Adipose tissue (tissue), 3 donors: ENCODE measurements at regions not wholly inside any gene's neighbourhood (a gene's known extent, or its start where the extent isn't known, plus 50 kb on each side); places are given as distances from the start of the nearest gene placed in this dataset.

ENCODE experiments used
- H3K27ac ChIP-seq: one replicate; pipeline ENCODE4 v1.5.1; 2013; ENCODE audit warnings: low read depth, low read length
- WGBS, 3 donors: extraction: QIAGEN DNeasy Blood & Tissue Kit; methylation state at CpG; one replicate each; pipeline ENCODE4 v1.1.7; 2013; 5-methylcytosine and 5-hydroxymethylcytosine counted together
- donor health status: healthy with polysubstance abuse.
- donor health status: Bipolar disorder and iron deficiency.
- donor health status: healthy.

DNA sequence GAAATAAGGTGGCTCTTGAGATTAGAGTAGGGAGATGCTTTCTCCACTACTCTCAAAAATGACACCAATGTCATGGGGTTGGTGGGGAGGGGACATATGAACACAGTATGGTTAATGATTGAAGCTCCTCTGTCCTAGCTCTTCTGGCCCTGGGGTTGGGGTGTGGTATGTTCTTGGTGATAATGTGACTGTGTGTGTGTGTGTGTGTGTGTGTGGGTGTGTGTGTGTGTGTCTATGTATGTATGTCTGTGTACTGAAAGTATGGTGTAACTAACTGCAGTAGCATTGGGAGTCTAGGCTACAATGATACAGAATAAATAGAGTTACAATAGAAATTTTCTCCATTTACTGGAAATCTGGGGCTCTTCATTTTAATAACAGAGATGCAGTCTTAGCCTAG, 121.0 kb upstream of the CD180 start:
- H3K27ac ChIP-seq, result no peak overlapping the region

DNA sequence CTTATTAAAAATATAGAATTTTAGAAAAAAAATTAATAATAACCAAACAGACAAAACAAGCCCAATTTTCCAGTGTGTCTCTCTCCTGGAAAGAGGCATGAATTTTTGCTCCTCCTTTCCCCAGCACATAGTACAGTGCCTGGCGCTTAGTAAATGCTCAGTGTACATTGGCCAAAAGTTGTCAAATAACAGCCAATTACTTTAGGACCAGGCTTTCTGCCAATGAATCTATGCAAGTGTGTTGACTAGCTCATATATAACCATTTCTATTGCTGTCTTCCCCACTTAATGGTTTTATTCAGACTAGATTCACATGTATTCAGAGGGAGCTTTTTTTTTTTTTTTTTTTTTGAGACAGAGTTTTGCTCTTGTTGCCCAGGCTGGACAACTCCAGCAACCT, 120.1 kb upstream of the CD180 start:
- 92 to 100% (median 96%) methylated on average over 1 of the region's 1 CpG for WGBS, 3 donors
- H3K27ac ChIP-seq, result no peak overlapping the region

DNA sequence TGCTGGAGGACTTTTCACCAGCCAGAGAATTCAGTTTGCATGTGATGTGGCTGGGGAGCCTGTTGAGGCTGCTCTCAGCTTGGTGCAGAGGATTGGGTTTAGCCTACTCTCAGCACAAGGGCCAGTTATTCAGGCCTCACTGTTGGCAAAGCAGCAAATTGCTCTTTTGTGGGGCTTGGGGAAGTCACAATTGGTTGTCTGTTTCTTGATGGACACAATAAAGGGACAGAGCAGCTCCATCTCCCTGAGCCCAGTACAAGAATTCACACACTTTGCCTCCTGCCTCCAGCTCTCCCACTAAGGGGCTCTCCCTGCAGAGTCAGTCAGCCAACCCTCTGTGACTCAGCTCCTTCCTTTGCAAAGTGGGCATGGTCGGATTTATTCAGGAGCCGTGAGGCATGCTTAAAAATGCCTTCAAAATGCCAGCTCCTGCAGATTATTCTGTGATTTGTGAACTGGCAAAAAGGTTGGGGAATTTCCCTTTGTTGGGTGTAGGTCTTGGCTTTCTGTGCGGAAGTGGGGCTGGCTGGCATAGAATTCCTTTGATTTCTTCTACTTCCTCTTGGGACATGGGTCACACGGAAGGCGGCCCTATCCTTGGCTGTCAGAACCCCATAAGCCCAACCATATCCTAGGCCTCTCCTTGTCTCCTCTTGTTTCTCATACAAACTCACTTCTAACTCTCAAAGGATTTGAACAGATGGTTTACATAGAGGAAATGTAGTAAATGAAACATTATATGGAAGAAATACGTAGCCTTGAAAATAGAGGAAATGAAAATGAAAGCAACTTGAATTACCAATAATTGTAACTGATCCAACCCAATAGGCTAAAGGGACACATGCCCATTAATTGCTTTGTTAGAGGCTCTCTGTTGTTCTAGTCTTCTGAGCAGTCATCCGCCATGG, 118.7 kb upstream of the CD180 start:
- 52 to 77% (median 56%) methylated on average over 7 of the region's 7 CpGs for WGBS, 3 donors
- no peak overlapping the region for H3K27ac ChIP-seq

DNA sequence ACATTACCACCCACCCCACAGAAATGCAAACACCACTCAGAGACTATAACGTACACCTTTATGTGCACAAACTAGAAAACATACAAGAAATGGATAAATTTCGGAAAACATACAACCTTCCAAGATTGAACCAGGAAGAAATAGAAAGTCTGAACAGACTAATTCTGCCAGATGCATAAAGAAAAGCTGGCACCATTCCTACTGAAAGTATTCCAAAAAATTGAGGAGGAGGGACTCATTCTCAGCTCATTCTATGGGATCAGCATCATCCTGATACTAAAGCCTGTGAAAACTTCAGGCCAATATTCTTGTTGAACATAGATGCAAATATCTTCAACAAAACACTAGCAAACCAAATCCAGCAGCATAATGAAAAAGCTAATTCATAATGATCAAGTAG, 115.1 kb upstream of the CD180 start:
- no peak overlapping the region for H3K27ac ChIP-seq
- 84 to 97% (median 95%) methylated on average over 2 of the region's 2 CpGs for WGBS, 3 donors

DNA sequence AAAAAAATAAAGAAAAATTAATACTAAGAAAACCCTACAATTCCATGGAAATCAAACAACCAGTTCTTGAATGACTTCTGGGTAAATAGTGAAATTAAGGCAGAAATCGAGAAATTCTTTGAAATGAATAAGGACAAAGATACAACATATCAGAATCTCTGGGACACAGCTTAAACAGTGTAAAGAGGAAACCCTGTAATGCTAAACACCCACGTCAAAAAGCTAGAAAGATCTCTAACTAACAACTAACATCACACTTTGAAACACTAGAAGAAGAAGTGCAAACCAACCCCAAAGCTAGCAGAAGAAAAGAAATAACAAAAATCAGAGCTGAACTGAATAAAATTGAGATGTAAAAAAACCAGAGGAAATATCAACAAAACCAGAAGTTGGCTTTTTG, 114.6 kb upstream of the CD180 start:
- 79 to 82% (median 81%) methylated on average over 2 of the region's 2 CpGs for WGBS, 3 donors
- H3K27ac ChIP-seq, result no peak overlapping the region

DNA sequence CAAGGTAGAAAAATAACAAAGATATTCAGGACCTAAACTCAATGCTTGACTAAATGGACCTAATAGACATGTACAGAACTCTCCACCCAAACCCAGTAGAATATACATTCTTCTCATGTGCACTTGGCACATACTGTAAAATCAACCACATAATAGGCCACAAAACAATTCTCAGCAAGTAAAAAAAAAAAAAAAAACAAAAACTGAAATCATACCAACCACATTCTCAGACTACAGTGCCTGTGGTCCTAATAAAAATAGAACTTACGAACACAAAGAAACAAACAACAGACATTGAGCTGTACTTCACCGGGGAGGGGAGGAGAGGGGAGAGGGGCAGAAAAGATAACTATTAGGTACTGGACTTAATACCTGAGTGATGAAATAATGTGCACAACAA, 114.1 kb upstream of the CD180 start:
- 75 to 89% (median 76%) methylated on average over 2 of the region's 2 CpGs for WGBS, 3 donors

DNA sequence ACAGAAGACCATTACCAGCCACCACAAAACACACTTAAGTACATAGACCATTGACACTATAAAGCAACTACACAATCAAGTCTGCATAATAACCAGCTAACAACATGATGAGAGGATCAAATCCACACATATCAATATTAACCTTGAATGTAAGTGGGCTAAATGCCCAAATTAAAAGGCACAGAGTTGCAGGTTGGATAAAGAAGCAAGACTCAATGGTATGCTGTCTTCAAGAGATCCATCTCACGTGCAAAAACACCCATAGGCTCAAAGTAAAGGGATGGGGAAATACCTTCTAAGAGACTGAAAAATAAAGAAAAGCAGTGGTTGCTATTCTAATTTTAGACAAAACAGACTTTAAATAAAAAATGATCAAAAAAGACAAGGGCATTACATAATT, 113.6 kb upstream of the CD180 start:
- 90 to 96% (median 94%) methylated on average over 1 of the region's 1 CpG for WGBS, 3 donors
- H3K27ac ChIP-seq, result no peak overlapping the region

More for the DNA sequence above, 114.1 kb upstream of the CD180 start:
- no peak overlapping the region for H3K27ac ChIP-seq

DNA sequence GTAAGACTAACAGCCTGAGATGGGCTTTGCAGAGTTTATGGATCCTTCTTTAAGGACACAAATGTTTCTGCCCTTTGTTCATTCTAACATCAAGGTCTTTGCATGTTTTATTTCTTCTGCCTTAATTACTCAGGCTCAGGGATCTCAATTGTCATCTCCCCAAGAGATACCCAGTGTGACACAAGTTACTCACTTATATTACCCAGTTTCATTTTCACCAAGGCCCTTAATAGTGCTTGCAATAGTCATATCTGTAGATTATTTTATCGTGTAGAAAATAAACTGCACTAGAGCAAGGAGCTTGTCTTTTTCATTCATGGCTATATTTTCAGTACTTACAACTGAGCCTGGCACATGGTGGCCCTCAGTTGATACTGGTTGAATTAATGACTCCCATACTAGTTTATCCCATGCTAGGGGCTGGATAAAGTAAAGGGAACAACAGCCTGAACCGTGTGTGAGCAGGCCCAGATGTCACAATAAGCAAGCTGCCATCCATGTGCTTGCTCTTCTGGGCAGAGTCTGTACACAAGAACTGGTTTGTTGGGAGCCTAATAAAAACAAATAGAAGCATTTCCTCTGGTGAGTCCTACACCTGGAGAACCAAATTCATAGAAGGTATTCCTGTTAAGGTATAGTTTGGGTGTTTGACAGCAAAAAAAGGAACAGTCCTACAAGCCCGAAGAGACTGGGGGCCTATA, 112.5 kb upstream of the CD180 start:
- 69 to 88% (median 84%) methylated on average over 3 of the region's 3 CpGs for WGBS, 3 donors
- no peak overlapping the region for H3K27ac ChIP-seq

DNA sequence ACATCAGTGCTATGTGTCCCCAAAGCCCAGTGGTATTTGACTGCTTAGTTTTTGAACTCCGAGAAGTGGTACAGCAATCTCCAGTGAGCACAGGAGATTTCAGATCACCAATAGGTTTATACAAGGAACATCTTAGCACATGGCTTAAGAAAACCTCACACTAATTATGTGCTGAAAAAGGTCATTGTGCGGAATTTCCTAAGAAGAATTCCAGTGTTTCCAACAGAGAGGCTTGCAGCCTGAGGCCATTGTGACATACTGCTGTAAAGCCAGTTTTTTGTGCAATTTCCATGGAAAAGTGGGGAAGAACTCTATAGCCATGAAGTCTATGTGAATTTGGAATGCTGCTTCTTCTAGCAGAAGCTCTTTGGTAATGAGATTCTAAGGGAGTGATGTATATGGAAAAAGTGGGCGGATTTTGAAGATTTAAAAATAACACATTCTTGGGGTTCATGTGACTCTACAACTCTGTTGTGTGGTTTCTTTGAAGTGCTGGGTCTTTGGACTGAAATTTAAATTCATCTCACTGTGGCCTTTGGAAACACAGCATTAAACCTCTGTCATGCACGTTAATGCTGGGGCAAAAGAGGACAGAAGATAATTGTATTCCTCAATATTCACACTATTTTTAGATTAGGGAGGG, 110.5 kb upstream of the CD180 start:
- 74 to 87% (median 82%) methylated on average over 4 of the region's 4 CpGs for WGBS, 3 donors
- H3K27ac ChIP-seq, result no peak overlapping the region

DNA sequence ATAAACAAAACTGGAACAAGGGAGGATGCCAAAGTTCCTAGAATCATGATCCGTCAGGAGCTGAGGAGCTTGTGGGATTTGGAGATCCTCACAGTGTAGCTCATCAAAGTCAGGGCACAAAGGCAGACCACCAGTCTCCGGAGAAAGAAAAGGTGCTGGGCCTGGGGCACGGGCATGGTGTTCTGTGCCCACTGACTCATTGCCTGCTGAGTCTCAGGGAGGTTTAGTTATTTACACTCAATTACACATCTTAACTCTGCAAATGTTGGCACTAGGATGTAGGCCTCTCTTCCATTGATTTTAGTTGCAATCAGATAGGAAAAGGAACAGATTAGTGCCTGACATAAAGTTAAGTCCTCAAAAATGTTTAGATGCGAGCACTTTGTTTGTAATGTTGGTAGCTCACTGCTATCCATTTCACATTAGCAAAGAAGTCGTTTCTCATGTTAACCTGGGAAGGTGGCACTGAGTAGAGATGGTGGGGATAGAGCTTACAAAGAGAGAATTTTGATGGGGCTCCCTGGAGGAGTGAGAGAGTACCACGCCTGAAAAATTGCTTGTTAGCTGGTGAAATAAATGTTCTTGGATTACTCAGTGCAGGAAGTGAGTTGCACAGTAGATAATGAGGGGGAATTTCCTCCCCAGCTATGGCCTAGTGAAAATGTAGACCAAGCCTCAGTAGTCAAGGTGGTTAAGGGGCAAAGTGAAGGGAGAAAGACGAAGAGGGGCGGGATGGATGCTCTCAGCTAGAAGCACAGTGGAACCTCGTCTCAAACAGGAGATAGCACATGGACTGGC, 109.5 kb upstream of the CD180 start:
- WGBS, 3 donors, result 73 to 84% (median 78%) methylated on average over 9 of the region's 9 CpGs
- peak overlapping the region; percentile 19 for H3K27ac ChIP-seq

DNA sequence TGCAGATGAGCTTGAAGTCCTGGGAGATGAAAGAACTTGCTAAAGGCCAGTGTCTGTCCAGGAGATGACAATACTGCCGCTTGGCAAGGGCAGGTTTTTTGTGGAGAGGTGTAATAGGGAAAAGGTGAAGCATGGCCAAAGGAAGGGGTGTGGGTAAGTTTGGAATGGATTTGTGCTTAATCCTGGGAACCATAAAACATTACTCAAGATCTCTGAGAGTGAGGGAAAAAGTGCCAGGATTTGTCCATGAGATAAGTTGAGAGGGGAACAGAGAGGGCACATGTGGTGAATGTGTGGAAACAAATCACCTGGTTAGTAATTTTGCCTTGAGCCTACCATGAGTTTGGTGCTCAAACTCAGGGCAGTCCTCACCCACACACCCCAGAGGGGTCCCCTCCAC, 108.8 kb upstream of the CD180 start:
- WGBS, 3 donors, result 84 to 88% (median 85%) methylated on average over 1 of the region's 1 CpG
- H3K27ac ChIP-seq, result no peak overlapping the region

DNA sequence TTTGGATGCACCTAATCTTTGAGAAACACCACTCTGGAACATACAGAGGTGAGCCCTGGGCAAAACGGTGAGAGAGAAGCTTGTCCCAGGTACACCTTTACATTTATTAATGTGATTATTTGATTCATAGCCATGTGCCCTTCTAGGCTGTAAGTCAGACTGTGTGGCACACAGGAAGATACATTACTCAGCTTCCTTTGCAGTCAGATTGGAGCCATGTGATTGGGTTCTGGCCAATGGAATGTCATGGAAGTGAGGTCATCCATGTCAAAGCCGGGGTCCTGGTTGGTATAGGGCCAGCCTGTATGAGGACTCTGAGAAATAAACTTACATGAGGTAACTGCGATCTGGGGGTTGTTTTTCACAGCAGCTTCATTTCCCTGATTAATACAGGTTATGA, 106.8 kb upstream of the CD180 start:
- WGBS, 3 donors, result 87 to 91% (median 87%) methylated on average over 3 of the region's 3 CpGs
- no peak overlapping the region for H3K27ac ChIP-seq

DNA sequence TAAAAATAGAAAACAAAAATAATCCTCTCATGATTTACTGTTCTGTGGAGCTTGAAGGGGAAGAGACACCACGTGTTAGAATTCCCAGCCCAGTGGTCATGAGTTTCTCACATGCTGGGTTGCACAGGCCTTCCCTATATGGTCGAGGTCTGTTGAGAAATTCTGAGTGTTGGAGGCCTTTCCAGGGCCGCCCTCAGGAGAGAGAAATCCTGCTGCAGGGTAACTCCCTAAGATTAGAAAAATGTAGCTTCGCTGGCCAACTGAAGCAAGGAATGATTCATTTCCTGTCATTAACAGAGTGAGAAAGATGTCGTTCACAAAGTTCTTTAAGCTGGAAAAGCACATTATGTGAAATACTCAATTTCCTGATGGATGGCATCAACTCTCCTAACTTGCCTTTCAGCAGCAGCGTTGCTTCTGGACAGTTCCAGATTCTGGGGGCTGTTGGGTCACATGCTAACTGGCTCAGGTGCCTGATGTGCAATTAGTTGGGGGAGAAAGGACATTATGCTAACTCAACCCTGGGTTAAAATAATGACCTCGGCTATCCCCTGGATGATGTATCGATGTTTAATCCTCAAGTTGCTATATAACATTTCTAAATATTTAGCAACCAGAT, 104.8 kb upstream of the CD180 start:
- 21 to 59% (median 25%) methylated on average over 8 of the region's 8 CpGs for WGBS, 3 donors
- no peak overlapping the region for H3K27ac ChIP-seq

DNA sequence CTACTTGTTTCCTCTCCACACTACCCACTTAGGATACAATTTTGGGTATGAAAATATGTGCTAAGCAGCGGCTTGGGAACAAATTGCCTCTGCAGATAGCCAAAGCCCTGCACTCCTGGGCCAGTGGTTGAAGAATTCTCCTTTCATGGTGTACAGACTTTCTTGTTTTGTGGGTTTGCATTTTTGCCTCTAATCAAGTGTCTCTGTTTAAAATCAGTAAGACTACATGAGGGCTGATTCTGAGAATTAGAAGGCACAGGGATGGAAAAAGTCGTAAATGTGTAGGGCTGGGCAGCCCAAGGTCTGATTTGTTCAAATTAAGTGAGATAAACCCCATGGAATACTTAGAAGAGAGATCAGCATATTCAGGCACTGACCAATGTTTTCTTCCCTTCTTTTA, 103.7 kb upstream of the CD180 start:
- WGBS, 3 donors, result 81 to 93% (median 92%) methylated on average over 2 of the region's 2 CpGs
- H3K27ac ChIP-seq, result no peak overlapping the region

DNA sequence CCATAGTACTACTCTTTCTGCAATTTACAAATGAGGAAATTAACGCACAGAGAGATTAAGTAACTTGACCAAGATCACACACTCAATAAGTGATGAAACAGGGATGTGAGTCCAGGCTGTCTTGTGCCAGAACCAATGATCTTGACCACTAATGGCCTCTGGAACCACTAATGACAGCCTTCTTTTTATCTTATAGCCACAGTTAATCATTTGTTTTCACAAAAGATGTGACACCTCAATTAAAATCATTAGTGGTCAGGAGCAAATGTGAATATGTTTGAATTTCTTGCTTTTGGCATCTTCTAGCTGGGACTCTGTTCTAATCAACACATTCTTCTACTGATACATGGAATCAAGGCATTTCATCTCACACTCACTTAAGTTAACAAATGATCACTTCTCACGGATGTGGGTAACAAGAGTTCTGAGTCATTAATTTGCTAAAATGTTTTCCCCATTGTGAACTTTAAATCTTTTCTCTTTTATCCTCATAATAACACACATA, 102.7 kb upstream of the CD180 start:
- WGBS, 3 donors, result 68 to 84% (median 69%) methylated on average over 2 of the region's 2 CpGs
- no peak overlapping the region for H3K27ac ChIP-seq

DNA sequence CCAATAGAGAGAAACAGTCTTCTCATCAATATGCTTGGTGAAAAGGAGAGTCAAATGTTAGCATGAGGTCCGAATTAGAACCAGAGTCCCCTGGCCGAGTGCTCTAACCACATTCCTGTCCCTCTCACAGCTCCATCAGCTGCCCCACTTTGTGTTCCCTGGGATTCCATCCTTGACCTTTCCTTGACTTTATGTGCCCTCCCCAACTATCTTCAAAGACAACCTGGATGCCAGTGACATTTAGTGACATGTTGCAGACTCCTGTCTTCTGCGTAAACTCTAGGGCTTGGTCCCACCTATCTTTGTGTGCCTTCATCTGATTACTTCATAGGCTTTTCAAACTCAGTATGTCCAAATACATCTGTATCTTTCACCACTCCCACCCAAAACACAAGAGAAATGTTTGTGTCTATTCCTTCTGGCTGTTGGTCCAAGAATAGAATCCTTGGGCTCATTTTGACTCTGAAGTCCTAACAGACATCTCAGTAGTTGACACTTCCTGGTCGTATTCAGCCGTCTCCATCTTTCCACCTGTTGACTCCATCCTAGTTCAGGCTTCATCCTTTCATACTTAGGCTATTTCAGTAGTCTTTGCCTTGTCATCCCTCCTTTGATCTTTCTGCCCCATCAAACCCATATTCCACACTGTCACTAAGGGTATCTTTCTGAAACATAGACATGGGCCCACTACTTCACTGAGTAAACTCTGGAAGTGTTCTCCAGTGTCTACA, 101.4 kb upstream of the CD180 start:
- H3K27ac ChIP-seq, result no peak overlapping the region
- 84 to 96% (median 95%) methylated on average over 5 of the region's 5 CpGs for WGBS, 3 donors

DNA sequence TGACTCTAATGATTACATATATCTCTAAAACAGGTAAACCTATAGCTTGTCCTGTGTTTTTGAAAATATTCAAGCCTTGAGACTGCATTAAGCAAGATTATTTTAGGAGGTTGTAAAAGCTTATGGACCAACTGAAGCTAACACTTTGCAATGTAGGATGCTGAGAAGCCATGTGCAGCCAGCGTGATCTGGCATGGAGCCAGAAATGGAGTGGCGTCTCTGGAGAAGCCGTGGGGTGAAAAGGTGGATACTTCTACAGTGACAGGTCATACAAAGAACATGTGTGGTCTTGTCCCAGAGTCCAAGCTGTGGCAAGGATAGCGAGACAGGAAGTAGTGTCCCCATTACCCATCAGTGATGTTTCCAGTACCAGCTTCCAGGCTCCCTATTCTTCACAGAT, 100.8 kb upstream of the CD180 start:
- WGBS, 3 donors, result 62 to 67% (median 65%) methylated on average over 4 of the region's 4 CpGs
- H3K27ac ChIP-seq, result no peak overlapping the region
